Activated CD4-positive, alpha-beta T cell treated with anti-CD3 and anti-CD28 coated beads, Interleukin-2, Interleukin-4, amounts not matched to agents 100 ng/mL and 50 ng/mL, durations not matched to agents 16 hours and 8 hours (primary cell): ENCODE measurements at regions not wholly inside any gene's neighbourhood (a gene's known extent, or its start where the extent isn't known, plus 50 kb on each side); places are given as distances from the start of the nearest gene placed in this dataset.
A peak's percentile ranks its signal among the peaks of the same experiment; 100 is the strongest.

ENCODE experiments used
- DNase-seq: peaks from one replicate; pipeline ENCODE4 v3.0.0-alpha.2; 2020; ENCODE audit warnings: low spot score

- no peak for DNase-seq
Measured at GRCh38 chr7:25360451-25360850, 132.2 kb upstream of the NPVF start.

- DNase-seq: no peak
Measured at GRCh38 chr7:25361387-25361786, 133.1 kb upstream of the NPVF start.

GRCh38 chr7:25361863-25362262 lies 133.6 kb upstream of the NPVF start:
- DNase-seq: no peak

- DNase-seq: no peak
Measured at GRCh38 chr7:25368599-25369201, 140.4 kb upstream of the NPVF start.

- no peak for DNase-seq
Measured at GRCh38 chr7:25369786-25370185, 141.5 kb upstream of the NPVF start.

GRCh38 chr7:25371972-25372371 lies 143.7 kb upstream of the NPVF start:
- no peak for DNase-seq

GRCh38 chr7:25375805-25376600 lies 147.7 kb upstream of the NPVF start:
- DNase-seq: no peak

GRCh38 chr7:25379351-25380300 lies 151.3 kb upstream of the NPVF start:
- DNase-seq: no peak

GRCh38 chr7:25381818-25382589 lies 153.7 kb upstream of the NPVF start:
- no peak for DNase-seq

- no peak for DNase-seq
Measured at GRCh38 chr7:25382869-25383268, 154.6 kb upstream of the NPVF start.

GRCh38 chr7:25383402-25383801 lies 155.1 kb upstream of the NPVF start:
- no peak for DNase-seq

GRCh38 chr7:25384788-25385505 lies 156.7 kb upstream of the NPVF start:
- no peak for DNase-seq

- DNase-seq: no peak
Measured at GRCh38 chr7:25385506-25386136, 157.3 kb upstream of the NPVF start.

- no peak for DNase-seq
Measured at GRCh38 chr7:25386311-25386744, 158.0 kb upstream of the NPVF start.

- no peak for DNase-seq
Measured at GRCh38 chr7:25388681-25389080, 160.4 kb upstream of the NPVF start.

- DNase-seq: peak; percentile 28
Measured at GRCh38 chr7:25389489-25390106, 161.3 kb upstream of the NPVF start.

GRCh38 chr7:25391295-25391861 lies 163.1 kb upstream of the NPVF start:
- no peak for DNase-seq

GRCh38 chr7:25391961-25392587 lies 163.8 kb upstream of the NPVF start:
- no peak for DNase-seq

- no peak for DNase-seq
Measured at GRCh38 chr7:25392588-25393338, 164.5 kb upstream of the NPVF start.
